ENCODE measurements at regions not wholly inside any gene's neighbourhood (a gene's known extent, or its start where the extent isn't known, plus 50 kb on each side); places are given as distances from the start of the nearest gene placed in this dataset.
"Not testable (repeated sequence)": the region's sequence is repeated elsewhere in the genome, so short reads cannot be mapped to it uniquely, and the experiment has no call there.

DNA sequence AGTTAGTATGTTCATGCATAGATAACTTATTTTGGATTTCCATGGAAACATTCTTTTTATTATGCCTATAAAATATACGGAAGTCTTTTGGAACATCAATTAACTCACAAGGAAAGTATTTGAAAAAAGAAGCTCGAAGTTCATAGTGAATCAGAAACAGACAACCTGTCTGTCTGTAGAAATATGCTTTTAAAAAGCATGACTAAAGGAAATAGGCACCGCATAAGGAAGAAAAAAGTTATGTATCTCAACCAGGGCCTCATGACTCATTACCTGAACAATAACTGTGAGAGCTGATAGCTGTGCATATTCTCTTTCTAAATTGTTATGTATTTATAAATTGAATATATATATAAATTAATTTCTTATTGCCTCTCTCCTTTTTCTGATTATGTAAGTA is 324.1 kb downstream of the TLL1 start:
- H3K27ac ChIP-seq, result no peak overlapping the region
- no peaks in the 10 kb centered on the region for H3K9me3 ChIP-seq
- ChIA-PET POLR2A (no interaction called here), CTCF (no interaction called here)
- H3K4me3 ChIP-seq, result no peak overlapping the region
- ATAC-seq, result no peak
- TF ChIP-seq KDM5A (IDR thresholded peaks at IDR 0.05), result no peak
- TF ChIP-seq CHD4 (IDR thresholded peaks at IDR 0.05; ENCODE audit: borderline replicate concordance), result no peak
- TF ChIP-seq SMC3 (IDR thresholded peaks at IDR 0.05), result no peak
- no peak for TF ChIP-seq EP300 (IDR thresholded peaks at IDR 0.05)
- no peak overlapping the region for H3K4me2 ChIP-seq
- no peak for DNase-seq (ENCODE audit: low read depth in 1 of 2, low spot score in 1 of 2)
- WGBS (ENCODE audit: missing lambda C conversion rate), result 39% methylated on average over 3 of the region's 3 CpGs
- no peak for FAIRE-seq
- no peaks in the 10 kb centered on the region for H3K4me1 ChIP-seq

DNA sequence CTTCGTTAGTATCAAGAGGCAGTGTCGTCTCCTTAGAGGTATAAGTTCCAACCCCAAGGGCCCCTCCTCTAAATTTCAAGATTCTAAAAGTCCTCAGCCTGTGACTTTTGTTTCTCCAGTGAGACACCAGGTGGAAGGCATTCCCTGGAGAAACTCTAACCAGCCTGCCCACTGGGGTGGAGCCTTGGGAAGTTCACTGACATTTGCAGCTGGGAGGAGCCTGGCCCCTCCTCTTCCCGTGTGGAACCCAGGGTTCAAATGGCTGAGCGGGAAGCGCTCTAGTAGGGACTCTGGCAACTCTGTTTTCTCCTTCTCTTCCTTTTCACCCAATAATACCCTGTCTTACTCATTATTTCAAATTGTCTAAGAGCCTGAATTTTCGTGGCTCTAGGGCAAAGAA is 325.0 kb downstream of the TLL1 start:
- H3K27ac ChIP-seq, result no peak overlapping the region
- peak in 1 of 2 experiments; percentile 4 for DNase-seq (ENCODE audit: low read depth in 1 of 2, low spot score in 1 of 2)
- no peak overlapping the region for H3K4me3 ChIP-seq
- WGBS (ENCODE audit: missing lambda C conversion rate), result 33% methylated on average over 6 of the region's 6 CpGs
- H3K9me3 ChIP-seq, result no peaks in the 10 kb centered on the region
- ATAC-seq, result peak in 1 of 2 experiments; percentile 65; a peak in 3 of 6 replicates
- no peak for FAIRE-seq
- CTCF ChIA-PET, result no interaction called here
- TF ChIP-seq, protein P1, sequence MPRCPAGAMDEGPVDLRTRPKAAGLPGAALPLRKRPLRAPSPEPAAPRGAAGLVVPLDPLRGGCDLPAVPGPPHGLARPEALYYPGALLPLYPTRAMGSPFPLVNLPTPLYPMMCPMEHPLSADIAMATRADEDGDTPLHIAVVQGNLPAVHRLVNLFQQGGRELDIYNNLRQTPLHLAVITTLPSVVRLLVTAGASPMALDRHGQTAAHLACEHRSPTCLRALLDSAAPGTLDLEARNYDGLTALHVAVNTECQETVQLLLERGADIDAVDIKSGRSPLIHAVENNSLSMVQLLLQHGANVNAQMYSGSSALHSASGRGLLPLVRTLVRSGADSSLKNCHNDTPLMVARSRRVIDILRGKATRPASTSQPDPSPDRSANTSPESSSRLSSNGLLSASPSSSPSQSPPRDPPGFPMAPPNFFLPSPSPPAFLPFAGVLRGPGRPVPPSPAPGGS (IDR thresholded peaks at IDR 0.05), result no peak
- no peak for TF ChIP-seq ZNF302 (CRISPR knock-in tag; IDR thresholded peaks at IDR 0.05)
- no peak for TF ChIP-seq FOSB (CRISPR knock-in tag; IDR thresholded peaks at IDR 0.05)
- no peak overlapping the region for H3K4me2 ChIP-seq
- no peaks in the 10 kb centered on the region for H3K4me1 ChIP-seq
- POLR2A ChIA-PET, result no interaction called here

DNA sequence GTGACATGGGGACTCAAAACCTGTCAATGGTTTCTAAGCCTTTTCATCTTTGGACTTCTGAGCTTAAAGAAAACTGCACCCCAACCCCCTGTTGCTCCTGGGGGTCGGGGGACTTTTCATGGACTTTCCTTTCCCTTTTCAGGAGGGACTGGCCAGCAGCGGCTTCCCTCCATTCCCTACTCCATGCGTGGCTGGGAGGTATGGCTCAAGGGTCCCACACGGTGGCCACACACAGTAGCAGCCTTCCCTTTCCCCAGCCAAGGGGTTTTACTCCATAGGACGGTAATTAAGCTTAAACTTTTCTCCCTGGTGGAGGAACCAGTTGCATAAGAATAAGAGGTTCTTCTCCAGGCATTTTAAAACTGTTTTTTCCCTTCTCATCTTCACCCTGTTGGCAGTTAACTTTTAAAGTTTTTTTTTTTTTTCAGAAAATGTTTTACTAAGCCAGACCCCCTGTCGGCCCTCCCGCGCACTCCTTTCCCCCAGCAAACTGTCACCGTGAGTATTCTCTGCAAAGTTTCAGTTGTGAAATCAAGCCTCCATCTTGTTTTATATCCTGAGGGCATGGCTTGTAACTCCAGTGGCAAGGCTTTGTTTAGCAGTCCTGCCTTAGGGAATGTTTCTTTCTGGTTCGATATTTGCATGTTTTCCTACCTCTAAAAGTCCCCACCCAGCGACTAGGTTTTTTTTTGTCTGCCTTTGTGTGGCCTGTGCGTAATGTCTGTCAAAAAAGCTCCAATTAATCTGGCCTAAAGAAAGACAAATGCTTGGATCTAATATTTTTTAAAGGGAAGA is 325.7 kb downstream of the TLL1 start:
- TF ChIP-seq CBX2 (IDR thresholded peaks at IDR 0.05; ENCODE audit: borderline replicate concordance, low read depth) (no peak), HOXB5 (CRISPR knock-in tag; IDR thresholded peaks at IDR 0.05) (no peak), JUNB (IDR thresholded peaks at IDR 0.05) (no peak)
- TF ChIP-seq, protein P2, sequence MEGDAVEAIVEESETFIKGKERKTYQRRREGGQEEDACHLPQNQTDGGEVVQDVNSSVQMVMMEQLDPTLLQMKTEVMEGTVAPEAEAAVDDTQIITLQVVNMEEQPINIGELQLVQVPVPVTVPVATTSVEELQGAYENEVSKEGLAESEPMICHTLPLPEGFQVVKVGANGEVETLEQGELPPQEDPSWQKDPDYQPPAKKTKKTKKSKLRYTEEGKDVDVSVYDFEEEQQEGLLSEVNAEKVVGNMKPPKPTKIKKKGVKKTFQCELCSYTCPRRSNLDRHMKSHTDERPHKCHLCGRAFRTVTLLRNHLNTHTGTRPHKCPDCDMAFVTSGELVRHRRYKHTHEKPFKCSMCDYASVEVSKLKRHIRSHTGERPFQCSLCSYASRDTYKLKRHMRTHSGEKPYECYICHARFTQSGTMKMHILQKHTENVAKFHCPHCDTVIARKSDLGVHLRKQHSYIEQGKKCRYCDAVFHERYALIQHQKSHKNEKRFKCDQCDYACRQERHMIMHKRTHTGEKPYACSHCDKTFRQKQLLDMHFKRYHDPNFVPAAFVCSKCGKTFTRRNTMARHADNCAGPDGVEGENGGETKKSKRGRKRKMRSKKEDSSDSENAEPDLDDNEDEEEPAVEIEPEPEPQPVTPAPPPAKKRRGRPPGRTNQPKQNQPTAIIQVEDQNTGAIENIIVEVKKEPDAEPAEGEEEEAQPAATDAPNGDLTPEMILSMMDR (IDR thresholded peaks at IDR 0.05), result no peak
- H3K4me3 ChIP-seq, result no peak overlapping the region
- H3K4me2 ChIP-seq, result no peak overlapping the region
- 40% methylated on average over 12 of the region's 12 CpGs for WGBS (ENCODE audit: missing lambda C conversion rate)
- no peak for ATAC-seq
- H3K4me1 ChIP-seq, result no peaks in the 10 kb centered on the region
- no peaks in the 10 kb centered on the region for H3K9me3 ChIP-seq
- POLR2A ChIA-PET, result no interaction called here
- no peak for FAIRE-seq
- H3K27ac ChIP-seq, result no peak overlapping the region
- no peak for DNase-seq (ENCODE audit: low read depth in 1 of 2, low spot score in 1 of 2)
- CTCF ChIA-PET, result no interaction called here

DNA sequence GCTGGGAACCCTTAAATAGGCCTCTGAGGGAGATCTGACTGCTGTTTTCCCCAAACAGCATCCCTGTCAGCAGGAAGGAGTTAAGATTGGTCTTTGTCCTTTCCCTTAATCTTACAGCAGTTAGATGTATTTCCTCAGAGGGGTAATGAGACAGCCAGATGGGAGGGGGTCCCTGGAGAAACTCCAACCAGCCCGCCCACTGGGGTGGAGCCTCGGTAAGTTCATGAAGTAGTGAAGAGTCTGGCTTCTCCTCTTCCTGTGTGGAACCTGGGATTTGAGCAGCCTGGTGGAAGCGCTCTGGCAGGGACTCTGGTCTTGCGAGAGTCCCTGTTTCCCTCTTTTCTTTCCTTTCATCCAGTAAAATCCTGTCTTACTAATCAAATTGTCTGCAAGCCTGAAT is 330.0 kb downstream of the TLL1 start:
- no peaks in the 10 kb centered on the region for H3K9me3 ChIP-seq
- FAIRE-seq, result no peak
- DNase-seq (ENCODE audit: low read depth in 1 of 2, low spot score in 1 of 2), result no peak
- no peak overlapping the region for H3K4me2 ChIP-seq
- H3K27ac ChIP-seq, result no peak overlapping the region
- POLR2A ChIA-PET, result no interaction called here
- H3K4me3 ChIP-seq, result no peak overlapping the region
- CTCF ChIA-PET, result no interaction called here
- H3K4me1 ChIP-seq, result no peaks in the 10 kb centered on the region
- WGBS (ENCODE audit: missing lambda C conversion rate), result 43% methylated on average over 4 of the region's 4 CpGs
- no peak for ATAC-seq
- TF ChIP-seq, protein P3, sequence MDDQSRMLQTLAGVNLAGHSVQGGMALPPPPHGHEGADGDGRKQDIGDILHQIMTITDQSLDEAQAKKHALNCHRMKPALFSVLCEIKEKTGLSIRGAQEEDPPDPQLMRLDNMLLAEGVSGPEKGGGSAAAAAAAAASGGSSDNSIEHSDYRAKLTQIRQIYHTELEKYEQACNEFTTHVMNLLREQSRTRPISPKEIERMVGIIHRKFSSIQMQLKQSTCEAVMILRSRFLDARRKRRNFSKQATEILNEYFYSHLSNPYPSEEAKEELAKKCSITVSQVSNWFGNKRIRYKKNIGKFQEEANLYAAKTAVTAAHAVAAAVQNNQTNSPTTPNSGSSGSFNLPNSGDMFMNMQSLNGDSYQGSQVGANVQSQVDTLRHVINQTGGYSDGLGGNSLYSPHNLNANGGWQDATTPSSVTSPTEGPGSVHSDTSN (IDR thresholded peaks at IDR 0.05), result no peak
- TF ChIP-seq PHF8 (IDR thresholded peaks at IDR 0.05; ENCODE audit: borderline replicate concordance, low read depth) (no peak), FOSB (CRISPR knock-in tag; IDR thresholded peaks at IDR 0.05) (no peak), ZSCAN20 (CRISPR knock-in tag; IDR thresholded peaks at IDR 0.05) (no peak), ZC3H11A (IDR thresholded peaks at IDR 0.05) (no peak), ZFP36 (IDR thresholded peaks at IDR 0.05; ENCODE audit: borderline replicate concordance, partially characterized antibody) (no peak), MAFK (IDR thresholded peaks at IDR 0.05; ENCODE audit: partially characterized antibody) (no peak), NR3C1 (IDR thresholded peaks at IDR 0.05) (no peak), TP53 (CRISPR knock-in tag; IDR thresholded peaks at IDR 0.05) (no peak)
- TF ChIP-seq, protein P2 (IDR thresholded peaks at IDR 0.05), result no peak

DNA sequence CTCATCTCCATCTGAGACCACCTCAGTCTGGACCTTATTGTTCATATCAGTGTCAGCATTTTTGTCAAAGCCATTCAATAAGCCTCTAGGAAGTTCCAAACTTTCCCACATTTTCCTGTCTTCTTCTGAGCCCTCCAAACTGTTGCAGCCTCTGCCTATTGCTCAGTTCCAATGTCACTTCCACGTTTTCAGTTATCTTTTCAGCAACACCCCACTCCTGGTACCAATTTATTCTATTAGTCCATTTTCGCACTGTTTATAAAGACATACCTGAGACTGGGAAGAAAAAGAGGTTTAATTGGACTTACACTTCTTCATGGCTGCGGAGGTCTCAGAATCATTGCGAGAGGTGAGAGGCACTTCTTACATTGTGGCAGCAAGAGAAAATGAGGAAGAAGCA is 339.3 kb downstream of the TLL1 start:
- POLR2A ChIA-PET; DNase-seq (ENCODE audit: low read depth in 1 of 2, low spot score in 1 of 2); H3K4me2 ChIP-seq; ATAC-seq; H3K27ac ChIP-seq; H3K9me3 ChIP-seq; H3K4me3 ChIP-seq; FAIRE-seq; CTCF ChIA-PET; H3K4me1 ChIP-seq: not testable (repeated sequence)
- WGBS (ENCODE audit: missing lambda C conversion rate), result 35% methylated on average over 4 of the region's 4 CpGs
